Stimulated activated CD8-positive, alpha-beta memory T cell treated with anti-CD3 and anti-CD28 coated beads, Interleukin-4, amount 100 ng/mL, for 1 hour (primary cell): ENCODE measurements at regions not wholly inside any gene's neighbourhood (a gene's known extent, or its start where the extent isn't known, plus 50 kb on each side); places are given as distances from the start of the nearest gene placed in this dataset.
"Not testable (repeated sequence)": the region's sequence is repeated elsewhere in the genome, so short reads cannot be mapped to it uniquely, and the experiment has no call there.

Experiments used
- DNase-seq, 2 donors: peaks; one replicate each; pipeline ENCODE4 v3.0.0-alpha.2; 2020; ENCODE audit warnings: low read depth in 2 of 2, low spot score in 1 of 2

- DNase-seq, result no peak
These were observed 659.2 kb downstream of the MTRR start for GRCh38 chr5:8528106-8528505.

DNA sequence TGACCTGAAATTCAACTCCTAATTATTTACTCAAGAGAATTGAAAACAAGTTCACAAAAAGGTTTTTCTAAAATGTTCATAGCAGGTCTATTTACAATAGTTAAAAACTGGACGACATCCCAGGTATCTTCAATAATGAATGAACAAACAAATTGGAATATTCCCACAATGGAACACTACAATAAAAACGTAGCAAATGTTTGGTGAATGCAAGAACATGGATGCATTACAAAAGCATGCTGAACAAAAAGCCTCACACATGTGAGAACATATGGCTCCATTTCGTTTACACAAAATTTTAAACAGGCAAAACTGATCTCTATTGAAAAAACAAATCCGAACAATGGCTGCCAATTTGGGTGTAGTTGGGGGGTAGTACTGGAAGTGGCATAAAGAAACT lies 669.9 kb downstream of the MTRR start:
- DNase-seq, result no peak

DNA sequence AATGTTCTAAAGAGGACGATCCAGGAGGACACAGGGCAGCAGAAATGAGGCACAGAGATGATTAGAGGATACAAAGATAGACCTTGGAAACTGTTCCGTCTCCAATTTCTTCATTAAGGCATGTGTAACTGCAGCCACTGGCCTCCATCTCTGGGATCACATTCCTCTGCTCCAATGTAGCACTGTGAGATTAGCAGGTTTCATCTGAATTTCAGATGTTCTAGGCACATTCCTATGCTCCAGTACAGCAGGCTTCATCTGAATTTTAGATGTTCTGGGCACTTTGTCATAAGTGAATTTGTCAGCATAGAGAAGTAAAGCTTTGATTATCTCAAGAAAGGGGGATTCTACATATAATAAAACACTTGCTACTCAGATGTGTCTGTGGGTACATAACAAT lies 671.4 kb downstream of the MTRR start:
- no peak for DNase-seq

DNA sequence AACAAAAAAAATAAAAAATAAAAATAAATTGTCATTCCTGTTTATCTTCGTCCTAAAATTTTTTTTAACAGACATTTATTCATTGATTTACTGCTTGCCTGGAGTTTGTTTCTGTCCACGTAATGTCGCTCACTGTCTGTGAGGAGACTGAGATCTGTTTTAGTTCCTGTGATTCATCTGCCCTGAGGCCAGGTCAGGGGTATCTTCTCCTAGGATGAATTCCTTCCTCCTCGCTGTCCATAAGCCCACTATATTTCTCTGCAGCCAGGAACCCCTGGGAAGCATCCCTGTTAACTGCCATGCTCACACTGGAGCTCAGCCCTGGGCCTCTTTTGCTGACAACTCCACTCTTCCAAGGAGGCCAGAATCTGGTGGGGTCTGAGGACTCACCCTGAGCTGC lies 682.0 kb downstream of the MTRR start:
- no peak for DNase-seq

DNA sequence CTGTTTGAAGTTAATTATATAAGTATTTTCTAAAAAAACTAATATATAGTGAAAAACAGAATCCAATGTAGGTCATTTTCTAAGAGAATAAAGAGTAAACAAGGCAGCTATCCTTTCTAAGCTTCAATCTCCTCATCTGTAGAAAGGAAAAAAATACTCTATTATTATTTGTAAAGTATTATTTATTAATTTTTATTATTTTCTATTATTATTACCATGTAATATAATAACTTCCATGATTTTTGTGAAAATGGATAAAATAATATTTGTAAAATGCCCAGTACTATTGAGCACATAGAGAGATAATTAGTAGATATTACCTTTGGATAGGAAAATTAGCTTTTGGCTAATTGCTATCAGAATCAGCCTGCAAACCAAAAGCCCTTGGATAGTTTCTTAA lies 684.4 kb downstream of the MTRR start:
- no peak for DNase-seq

- DNase-seq, result no peak
These were observed 688.8 kb downstream of the MTRR start for GRCh38 chr5:8557728-8558127.

GRCh38 chr5:8560776-8561175 lies 691.8 kb downstream of the MTRR start:
- DNase-seq, result no peak

DNA sequence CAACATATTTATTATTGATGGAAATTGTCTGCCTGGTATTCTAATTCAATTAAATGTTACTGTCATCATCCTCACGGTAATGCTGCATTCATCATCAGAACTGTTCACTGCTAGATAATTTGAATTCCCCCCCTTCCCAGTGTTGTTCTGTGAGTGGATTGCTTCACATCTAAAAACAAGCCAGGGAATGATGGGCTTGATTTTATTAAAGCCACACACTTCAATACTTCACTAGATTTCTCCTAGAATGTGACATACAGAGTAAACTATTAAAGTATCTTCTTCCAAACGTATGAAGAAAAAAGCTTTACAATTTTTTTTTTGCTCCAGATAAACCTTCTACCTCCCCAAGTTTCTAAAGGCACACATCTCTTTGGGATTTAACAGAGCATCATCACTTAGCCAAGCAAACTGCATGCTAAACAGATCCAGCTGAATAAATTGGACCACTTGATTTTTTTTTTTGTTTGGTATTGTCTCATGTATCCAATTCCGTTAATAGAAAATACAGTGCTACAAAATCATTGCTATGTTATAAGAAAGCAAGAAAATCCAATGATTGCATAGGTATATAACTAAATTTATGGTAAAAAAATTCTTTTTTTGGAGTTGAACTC lies 692.4 kb downstream of the MTRR start:
- no peak for DNase-seq

GRCh38 chr5:8561854-8562253 lies 692.9 kb downstream of the MTRR start:
- DNase-seq, result no peak

DNA sequence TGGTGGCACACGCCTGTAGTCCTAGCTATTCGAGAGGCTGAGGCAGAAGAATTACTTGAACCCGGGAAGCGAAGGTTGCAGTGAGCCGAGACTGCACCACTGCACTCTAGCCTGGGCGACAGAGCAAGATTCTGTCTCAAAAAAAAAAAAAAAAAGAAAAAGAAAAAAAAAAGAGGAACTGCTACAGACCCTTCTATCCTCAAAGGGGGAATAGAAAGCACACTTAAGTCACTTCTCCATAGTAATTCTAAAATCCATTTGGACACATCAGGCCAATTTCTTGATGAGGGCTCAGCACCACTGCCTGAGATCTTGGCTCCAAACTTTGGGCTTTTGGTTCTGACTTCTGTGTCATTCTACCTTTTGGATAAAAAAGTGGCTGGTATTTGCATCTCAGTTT lies 694.6 kb downstream of the MTRR start:
- DNase-seq, result not testable (repeated sequence)

GRCh38 chr5:8568858-8569257 lies 699.9 kb downstream of the MTRR start:
- no peak for DNase-seq

DNA sequence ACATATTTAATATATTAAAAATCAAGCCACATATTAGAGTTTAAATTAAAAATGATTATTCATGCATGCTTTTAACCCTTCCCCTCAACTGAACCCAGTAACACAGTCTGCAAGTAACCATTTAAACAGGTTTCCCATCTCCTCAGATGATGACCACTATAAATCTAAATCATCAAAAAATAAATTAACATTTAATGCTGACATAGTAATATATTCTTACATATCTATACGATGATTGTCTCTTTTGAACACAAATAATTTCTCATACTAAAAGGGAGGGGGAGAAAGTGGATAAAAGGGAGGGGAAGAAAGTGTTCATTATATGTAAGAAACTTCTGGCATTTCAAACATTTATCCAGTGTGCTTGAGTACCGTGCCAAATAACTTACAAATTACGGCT lies 701.6 kb downstream of the MTRR start:
- no peak for DNase-seq

DNA sequence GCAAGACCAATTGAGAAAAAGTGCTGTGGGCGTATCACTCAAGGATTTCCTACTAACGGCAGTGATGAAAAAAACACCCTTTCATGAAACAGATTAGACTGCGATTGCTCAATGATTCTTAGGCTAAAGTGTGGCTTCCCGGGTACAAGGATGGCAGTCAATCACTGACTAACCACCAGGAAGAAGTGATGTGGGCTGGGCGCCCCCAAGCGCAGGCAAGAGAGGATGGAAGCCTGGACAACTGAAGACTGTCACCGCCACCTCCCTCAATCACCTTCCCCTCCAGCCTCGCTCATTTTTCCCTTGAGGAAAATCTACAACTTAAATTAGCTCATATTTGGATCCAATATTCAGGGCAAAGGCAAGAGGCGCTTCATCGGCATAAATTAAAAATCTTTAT lies 707.2 kb downstream of the MTRR start:
- no peak for DNase-seq

DNA sequence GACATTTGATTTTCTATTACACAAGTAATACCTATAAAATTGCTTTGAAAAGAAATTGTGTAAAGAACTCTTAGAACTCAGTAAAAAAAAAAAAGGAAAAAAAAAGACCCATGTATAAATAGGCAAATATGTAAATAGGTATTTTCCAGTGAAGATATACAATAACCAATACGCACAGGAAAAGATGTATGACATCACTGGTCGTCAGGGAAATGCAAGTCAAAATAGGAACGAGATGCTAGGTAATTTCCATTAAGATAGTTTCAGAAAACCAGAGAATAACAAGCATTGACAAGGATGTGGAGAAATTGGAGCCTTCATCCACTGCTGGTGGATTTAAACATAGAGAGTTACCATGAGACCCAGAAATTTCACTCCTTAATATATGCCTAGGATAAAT lies 708.8 kb downstream of the MTRR start:
- no peak for DNase-seq

GRCh38 chr5:8580298-8580697 lies 711.4 kb downstream of the MTRR start:
- no peak for DNase-seq

DNA sequence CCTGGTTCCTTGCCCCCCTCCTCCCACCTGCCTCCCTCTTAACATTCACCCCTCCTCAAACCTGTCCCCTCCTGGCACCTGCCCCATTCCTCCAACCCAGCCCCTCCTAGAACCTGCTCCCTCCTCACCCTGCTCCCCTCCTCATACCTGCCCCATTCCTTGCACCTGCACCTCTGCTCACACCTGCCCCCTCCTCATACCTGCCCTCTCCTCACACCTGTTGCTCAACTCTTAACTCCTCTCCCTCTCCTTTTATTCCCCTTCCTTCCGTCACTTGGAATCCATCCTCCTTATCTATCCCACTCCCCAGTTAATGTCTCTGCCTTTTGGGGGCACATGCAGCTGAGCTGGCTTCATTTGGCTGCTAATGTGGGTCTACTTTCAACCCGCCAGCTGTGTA lies 712.1 kb downstream of the MTRR start:
- no peak for DNase-seq

DNA sequence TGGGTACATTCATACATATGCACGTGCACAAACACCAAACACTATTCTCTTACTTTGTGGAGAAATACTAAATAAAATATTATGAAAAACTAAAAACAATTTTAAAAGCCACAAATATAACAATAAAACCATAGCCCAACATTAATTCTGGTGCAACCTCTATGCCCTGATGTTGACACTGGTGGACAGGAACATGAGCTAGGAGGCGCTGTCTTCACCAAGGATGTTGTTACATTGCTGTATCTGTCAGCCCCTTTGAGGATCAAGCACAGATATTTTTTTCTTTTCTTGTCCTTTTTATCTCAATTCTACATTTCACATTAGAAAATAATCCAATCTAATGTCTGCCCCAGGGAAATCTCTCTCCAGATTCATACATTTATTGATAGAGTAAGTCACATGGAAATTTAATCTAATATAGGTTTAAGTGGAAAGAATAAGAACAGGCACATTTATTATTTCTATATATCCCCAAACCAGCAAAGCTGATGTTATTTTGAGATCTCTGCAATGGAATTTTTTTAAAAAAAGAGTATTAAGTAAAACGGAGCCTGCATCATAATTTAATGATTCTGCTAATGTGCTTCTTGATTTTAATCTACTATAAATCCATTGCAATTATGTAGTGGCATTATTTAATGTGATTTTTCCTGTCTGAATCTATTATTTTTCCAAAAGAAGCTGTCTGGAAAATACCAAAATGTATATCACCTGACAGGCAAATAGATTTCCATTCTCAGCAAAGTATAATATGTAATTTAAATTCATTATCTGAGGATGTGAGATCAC lies 716.5 kb downstream of the MTRR start:
- DNase-seq, result no peak

DNA sequence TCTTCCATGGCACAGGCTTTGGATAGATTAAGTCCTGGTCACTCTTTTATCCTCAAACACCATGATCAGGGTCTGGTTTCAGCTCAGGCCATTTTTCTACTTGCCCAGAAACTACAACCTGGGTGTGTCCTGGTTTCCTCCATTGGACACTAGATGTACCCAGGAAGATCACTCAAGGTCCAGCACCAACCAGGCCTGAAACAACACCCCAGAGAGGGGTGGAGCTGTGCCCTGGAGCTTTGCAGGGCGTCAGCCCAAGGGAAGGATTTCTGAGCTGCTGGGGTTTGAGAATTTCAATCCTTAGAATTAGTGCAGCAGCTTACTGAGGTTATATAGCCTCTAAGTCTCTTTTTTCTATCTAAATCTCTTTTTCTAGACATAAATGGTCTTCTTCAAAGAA lies 722.0 kb downstream of the MTRR start:
- DNase-seq, result no peak

GRCh38 chr5:8598356-8598755 lies 729.4 kb downstream of the MTRR start:
- DNase-seq, result no peak

DNA sequence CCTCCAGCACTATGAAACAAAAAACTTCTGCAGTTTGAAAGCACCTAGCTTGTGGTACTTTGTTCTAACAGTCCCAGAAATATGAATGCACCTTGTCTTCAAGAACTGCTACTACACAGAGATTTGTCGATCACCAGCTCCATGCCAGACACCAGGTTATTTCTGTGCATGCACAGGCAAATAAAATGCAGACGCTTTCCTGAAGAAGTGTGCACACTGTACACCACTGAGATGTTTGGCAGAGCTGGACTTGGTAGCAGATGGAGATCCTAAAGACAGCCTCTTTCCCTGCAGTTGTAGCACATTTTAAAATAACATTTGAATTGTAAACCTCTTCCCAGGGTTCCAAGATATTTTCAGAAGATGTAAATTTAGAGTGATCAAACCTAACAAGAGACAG lies 730.0 kb downstream of the MTRR start:
- DNase-seq, result no peak

- DNase-seq, result no peak
These were observed 731.9 kb downstream of the MTRR start for GRCh38 chr5:8600843-8601242.

GRCh38 chr5:8601831-8602354 lies 732.9 kb downstream of the MTRR start:
- no peak for DNase-seq

DNA sequence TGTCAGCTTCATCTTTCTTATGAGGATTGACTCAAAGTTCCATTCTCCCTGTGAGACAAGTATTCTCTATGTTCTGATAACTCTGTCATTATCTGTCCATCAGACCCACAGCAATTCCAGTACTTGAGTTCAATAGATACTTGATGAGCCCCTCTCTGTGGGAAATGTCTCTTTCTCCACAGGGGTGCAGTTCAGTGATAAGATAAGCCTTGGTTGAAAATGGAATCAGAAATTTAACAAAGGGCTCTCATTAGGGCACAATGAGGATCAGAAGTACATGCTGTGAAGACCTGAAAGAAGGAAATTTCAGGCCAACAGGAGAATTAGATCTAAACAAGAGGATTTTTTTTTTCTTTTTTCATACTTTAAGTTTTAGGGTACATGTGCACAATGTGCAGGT lies 737.3 kb downstream of the MTRR start:
- DNase-seq, result no peak
